GM19238 (cell line): ENCODE measurements at regions not wholly inside any gene's neighbourhood (a gene's known extent, or its start where the extent isn't known, plus 50 kb on each side); places are given as distances from the start of the nearest gene placed in this dataset.
"Not testable (repeated sequence)": the region's sequence is repeated elsewhere in the genome, so short reads cannot be mapped to it uniquely, and the experiment has no call there.

ENCODE experiments used
- DNase-seq: peaks from one replicate; pipeline ENCODE4 v3.0.0; 2011; ENCODE audit warnings: low spot score; ENCODE audit not compliant: insufficient read length

DNA sequence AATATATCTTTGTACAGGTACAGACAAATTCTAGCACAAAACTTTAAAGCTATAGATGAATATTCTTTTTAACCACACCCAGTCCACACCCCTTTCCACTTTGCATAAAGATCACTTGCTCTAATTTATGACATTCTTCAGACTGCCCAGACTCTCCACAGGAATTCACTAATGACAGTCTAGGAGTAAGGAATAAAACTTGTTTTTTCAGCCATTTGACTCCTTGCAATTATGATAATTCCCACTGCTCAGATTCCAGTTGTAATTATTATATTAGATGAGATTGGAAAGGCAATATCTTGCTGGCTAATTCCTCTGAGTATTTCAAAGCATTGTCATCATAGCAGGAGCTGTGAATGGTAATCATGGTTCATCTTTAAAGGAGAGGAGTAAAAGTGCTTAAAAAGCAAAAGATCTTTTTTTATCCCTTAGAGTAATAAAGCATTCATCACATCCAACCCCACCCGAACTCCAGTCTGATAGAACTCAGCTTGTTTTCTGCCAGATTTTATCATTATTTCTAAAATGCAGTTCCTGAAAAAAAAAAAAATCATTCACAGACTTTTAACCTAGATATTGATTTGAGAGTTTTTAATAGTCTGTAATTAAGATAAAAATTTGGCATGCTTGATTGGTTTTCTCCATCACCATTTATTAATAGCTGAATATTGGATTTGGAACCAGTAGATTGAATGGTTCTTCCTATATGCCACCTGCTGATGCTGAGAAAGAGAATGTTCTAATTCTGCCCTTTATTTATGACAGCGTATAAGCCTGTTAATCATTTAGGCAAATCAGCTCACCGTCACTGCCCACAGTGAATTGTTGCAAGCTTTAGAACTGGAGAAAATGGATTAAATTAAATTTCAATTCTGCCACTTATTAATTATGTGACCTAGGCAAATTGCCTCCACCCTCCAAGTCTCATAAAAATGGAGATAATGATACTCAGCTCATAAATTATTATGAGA, 93.9 kb upstream of the RASSF8 start:
- DNase-seq = no peak

DNA sequence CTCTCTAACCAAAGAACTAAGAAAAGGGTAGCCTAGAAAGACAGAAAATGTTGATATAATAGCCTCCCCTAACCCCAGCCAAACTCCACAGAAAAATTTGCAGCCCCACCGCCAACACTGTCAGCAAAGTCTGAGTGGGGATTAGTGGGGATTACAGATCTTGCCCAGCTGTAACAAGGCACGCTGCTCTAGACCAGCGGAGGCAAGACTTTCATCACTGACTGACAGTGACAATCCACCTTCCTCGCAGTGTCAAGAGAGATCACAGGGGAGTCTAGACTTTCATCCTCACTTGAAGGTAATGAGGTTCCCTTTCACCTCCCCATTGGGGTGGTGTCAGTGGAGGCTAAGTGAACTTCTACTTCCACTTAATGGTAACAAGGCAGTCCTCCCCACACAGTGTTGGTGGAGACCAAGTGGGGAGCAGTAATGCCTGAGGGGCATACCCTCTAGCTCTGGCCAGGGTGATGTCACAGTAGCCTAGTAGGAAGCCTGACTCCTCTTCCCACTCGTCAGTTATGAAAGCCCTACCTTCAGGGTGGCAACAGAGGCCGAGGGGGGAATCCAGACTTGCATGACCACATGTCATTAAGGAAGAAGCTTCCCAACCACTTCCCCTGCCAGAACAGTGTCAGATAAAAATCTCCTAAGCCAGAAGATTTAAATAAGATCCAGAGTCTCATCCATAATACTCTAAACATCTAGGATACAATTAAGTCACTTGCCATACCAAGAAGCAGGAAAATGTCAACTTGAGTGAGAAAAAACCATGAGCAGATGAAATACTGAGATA, 91.7 kb upstream of the RASSF8 start:
- no peak for DNase-seq

DNA sequence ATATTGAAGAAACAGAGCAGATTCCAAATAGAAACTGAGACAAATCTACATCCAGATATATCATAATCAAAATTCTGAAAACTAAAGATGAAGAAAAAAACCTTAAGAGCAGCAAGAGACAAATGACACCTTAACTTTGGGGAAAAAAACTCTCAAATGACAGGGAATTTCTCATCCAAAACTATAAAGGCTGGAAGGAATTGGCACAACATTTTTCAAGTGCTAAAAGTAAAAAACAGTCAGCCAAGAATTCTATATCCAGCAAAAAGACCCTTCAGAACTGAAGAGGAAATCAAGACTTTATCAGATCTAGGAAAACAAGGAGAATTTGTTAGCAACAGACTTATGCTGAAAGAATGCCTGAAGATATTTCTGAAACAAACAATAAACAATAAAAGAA, 90.3 kb upstream of the RASSF8 start:
- DNase-seq = no peak

DNA sequence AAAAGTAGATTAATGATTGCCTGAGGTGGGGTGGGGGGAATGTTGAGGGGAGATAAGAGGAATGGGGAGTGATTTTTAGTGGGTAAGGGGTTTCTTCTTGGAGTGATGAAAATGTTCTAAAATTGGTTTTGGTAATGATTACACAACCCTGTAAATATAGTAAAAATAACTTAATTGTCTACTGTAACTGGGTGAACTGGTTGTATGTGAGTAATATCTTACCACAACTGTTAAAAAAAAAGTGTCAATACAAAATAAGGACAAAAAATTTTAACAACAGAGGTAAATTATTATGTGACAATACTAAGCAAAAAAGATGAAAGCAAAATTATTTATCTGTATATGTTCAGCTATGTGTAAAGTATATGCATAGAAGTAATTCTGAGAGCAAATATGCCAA, 86.3 kb upstream of the RASSF8 start:
- DNase-seq = no peak

DNA sequence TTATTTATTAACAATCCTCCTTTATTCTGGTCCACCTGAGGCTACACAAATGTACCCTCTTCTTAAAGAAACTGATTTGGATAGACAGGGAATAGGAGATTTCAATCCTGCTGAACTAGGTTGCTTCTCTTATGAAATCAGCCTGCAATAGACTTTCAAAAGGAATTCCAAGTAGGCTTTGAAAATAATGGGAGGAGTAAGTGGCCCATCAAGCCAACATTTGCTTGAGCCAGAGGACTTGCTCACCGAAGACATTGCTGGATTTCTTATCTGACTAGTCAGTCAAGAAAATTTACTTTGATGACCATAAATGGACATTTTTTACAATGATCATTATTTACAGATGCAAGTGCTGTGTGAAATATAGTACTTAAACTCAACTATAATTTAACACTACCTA, 82.8 kb upstream of the RASSF8 start:
- DNase-seq = no peak

DNA sequence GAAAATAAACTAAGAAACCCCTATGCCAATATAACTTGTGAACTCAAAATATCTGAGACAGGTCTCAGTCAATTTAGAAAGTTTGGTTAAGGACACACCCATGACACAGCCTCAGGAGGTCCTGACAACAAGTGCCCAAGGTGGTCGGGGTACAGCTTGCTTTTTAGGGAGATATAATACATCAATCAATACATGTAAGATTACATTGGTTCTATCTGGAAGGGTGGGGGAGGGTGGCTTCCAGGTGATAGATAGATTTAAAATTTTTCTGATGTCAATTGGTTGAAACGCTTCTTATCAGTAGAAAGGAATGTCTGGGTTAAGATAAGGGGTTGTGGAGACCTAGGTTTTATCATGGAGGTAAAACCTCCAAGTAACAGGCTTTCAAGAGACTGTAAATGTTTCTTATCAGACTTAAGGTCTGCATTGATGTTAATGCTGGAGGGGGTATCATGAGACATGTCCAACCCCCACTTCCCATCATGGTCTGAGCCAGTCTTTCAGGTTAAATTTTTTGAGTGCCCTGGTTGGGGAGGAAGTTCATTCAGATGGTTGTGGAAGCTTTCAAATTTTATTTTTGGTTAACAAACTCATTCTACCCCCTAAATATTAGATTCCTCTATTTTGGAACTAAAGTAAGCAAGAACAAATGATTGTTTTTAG, 82.0 kb upstream of the RASSF8 start:
- DNase-seq = no peak

DNA sequence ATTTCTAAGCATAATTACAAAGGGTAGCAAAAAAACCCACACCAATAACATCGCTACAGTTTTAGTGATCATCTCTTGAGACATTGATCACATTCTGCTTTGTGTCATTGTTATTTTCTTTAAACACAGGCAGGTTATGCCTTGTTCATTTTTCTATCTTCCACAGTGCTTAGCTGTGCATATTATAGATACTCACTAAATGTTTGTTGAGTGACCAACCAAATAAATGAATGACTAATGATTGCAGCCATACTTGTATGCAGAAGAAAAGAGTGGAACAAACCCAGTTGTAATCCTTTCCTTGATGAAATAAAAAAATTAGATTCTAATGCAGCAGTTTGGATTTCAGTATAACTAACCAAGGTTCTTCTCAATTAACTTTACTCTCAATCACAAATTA, 81.0 kb upstream of the RASSF8 start:
- no peak for DNase-seq

DNA sequence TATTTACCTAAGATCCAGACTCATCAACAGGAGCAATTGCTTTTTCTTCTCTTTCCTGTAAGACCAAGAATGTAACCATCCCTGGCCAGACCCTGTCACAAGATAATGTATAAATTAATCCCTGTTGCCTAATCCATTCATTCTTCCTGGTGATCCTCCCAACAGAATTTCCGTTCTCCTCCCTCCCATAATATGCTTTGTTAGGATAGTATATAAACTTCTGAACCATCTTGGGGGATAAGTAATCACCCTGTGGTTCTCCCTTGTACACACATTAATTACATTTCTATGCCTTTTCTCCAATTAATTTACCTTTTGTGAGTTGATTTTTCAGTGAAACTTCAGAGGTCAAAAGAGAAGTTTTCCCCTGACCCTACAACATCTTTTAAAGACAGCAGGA, 76.2 kb upstream of the RASSF8 start:
- DNase-seq = no peak

DNA sequence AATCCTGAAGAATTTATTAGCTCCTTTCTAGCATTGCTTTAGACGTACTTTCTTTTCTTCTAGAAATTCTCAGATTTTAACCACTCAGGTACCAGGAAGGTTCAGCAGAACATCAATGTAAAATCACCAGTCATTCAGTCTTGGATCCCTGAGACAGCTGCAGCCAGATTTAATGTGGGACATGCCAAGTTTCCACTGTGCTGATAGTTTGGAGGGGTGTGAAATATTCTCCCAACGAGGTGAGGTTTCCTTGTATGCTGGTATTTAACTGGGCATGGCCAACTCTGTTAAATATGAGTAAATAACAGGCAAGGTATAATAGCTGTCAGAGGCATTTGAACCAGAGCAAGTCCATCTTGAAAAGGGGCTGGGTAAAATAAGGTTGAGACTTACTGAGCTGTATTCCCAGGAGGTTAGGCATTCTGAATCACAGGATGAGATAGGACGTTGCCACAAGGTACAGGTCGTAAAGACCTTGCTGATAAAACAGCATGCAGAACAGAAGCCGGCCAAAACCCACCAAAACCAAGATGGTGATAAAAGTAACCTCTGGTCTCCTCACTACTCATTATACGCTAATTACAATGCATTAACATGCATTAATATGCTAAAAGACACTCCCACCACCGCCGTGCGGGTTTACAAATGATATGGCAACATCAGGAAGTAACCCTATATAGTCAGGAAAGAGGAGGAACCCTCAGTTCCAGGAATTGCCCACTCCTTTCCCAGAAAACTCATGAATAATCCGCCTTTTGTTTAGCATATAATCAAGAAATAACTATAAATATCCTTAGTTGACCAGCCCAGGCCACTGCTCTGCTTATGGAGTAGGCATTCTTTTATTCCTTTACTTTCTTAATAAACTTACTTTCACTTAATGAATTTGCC, 75.2 kb upstream of the RASSF8 start:
- no peak for DNase-seq

DNA sequence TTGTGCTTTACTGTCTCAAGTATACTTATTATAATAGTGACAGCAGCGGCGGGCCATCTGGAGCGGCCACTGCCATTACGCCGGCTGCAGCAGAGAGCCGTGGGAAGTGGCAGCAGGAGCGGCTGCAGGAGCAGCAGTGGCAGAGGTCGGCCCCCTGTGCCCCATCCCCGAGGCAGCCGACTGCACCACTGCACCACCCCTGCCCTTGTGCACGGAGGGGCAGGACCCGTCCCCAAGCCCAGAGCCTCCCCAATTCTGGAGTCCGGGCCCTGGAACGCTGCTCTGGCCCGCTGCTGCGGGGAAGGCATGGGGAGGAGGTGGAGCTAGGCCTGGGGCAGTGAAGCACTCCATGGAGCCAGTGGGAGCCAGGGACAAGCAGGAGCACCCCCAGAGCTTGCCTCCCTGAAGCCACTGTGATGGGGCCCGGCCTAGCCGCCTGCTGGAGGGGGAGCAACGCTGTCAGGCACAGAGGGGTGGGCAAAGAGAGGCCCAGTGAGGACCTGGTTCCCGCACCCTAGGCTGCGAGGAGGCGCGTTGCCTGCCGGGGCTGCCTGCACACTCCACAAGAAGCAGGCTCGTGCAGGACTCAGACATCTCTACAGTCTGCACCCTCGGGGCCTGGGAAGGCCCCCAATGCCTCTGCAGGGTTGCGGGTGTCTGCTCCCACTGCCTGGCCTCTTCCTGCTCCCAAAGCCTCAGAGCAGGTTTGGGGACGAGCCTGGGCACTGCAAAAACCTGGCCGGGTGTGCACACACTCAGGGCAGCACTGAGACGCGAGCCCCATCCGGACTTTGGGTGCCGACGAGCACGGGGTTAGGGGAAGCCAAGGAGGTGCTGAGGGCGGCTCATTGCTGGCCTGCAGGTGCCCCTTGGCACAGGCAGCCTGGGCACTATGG, 74.2 kb upstream of the RASSF8 start:
- DNase-seq = no peak

DNA sequence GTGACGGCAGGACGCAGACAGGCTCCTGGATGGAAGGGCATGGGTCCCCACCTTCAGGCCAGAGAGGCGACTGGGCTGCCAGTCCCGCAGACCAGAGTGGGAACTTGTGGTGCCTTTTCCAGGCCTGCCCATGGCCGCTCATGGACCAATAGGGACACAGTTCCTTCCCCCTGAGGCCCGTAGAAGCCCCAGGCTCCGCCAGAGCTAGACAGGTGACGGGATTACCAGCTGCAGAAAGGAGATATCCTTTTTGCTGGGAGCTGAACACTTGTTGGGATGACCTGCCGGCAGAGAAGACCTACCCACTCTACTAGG, 73.6 kb upstream of the RASSF8 start:
- no peak for DNase-seq

DNA sequence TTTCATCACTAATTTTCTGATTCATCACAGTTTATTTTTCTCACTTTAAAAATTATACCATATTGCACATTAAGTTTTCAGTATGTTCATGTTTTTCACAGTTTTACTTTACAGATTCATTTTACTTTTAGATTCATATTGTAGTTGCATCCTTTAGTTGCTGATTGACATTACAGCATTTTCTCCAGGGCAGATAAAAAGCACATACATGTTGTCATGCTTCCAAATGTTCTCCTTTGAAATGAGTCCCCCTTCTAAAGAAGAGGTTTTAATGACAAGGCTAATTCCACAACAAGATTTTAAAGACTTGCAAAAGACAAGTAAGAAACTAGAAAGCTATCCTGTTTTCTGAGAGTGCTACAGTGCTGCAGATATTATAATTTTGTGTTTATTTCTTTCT, 72.1 kb upstream of the RASSF8 start:
- no peak for DNase-seq

DNA sequence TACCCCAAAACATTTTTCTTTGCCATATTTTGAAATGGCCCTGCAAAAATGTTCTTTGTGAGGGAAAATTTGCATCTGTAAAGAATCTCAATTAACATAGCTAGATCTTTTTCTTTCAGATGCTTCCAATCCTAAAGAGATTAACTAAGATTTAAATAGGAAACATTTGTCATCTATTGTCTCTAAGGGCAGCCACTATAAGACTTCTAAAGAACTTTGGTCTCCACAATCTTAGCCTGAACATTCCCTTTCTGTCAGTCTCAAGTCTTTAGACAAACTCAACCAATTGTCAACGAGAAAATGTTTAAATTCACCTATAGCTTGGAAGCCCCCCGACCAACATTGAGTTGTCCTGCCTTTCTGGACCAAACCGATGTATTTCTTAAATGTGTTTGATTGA, 71.1 kb upstream of the RASSF8 start:
- no peak for DNase-seq

DNA sequence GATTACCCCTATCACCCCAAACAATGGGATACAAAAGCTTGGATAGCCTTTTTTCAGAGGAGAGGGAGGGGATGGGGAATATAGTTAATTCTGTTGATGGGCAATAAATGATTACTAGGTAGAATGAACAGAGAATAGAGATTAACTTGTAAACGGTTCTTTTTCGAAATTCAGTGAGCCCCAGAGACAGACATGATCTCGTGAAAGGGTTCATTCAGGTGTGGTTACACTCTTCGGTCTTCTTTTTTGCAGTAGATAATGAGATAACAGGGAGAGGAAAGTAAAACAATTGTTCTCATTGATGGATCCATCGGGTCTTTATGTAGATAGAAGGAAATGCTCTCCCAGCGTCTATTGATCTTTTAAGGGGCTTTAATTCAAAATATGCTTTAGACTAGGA, 69.3 kb upstream of the RASSF8 start:
- no peak for DNase-seq

DNA sequence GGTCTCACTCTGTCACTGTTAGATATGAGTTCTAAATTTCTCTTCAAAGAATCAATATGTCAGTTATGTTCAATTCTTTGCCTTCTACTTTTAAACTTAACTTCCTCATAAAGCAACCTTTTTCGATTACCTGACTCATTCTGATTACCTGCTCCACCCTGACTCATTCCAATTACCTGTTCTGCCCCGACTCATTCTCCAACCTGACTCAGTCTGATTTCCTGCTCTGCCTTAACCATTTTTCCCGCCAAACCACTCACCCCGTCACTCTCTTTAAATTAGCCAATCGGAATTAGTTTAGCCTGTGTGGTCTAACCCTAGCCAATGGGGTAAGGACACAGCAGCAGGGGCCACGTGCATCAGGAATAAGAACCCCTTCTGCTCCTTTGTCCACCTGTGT, 67.4 kb upstream of the RASSF8 start:
- not testable (repeated sequence) for DNase-seq

DNA sequence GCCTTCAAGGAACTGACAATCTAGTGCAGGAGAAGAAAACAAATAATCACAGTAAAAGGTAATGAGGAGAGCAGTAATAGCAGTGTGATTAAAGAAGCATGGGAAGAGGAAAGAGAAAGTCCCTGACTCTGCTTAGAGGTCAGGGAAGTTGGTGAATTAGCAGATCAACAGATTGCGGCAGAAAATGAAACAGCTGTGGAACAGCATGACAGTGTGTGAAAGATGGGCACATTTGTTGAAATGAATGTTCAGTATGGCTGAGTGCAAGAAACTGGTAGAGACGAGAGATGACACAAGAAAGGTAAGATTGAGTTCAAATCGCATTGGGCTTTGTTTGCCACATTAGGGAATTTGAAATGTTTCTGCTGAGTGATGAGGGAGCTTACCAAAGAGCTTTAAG, 63.7 kb upstream of the RASSF8 start:
- no peak for DNase-seq

DNA sequence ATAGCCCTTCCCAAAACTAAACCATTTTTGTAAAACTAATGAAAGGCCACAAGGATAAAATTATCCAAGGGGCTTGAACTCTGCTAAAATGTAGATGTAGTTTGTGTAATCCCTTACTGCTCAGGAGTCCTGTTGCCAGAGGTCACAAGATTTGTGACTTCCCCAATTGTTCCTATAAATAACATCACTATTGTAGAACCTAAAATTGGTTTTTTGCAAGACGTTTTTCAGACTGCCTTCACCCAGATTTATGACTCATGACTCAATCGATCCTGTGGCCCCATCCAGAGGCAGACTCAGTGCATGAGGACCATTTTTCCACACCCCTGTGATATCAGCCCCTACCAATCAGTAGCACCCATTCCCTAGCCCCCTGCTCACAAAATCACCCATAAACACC, 61.5 kb upstream of the RASSF8 start:
- no peak for DNase-seq

DNA sequence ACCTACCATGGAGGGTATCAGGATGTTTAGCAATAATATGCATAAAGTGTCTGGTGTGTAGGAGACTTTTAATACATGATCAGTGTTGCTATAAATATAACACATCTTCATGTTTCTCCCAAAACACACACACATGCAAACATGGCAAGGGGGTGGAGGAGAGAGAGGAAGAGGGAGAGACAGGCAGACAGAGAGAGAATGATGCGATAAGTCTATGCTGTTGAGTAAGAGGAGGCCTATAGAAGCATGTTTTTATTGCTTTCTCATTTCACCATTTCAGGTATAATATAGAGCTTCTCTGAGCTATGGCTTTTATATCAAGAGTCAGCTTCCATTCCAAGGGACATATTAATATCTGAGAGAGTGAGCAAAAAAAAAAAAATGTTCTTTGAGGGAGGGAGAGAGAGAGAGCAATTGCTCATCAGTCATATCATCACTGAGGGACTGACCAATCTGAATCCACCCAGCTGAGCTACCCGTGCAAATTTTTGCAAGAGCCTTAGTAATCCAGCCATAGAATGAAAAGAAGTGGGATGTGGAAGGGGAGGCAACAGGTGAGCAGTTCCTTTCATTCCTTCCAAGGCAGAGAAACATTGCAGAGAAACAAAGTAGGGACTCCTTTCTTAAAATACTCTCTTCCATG, 54.8 kb upstream of the RASSF8 start:
- no peak for DNase-seq

DNA sequence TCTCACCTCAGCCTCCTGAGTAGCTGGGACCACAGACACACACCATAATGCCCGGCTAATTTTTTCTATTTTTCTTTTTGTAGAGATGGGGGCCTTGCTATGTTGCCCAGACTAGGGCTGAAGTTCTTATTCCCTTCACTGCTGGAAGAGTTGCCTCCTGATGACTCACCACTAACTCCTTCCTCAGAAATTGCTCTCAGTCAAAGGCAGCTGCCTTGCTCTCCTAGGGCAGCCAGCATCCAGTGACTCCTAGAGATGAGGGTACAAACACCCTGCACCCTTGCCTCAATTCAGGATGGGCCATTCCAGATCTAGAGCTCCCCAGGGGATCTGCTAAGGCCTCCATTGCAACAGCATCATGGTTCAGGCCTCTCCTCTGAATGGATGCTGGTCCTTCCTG, 54.0 kb upstream of the RASSF8 start:
- no peak for DNase-seq
